Kidney epithelial cell (primary cell): ENCODE measurements at regions not wholly inside any gene's neighbourhood (a gene's known extent, or its start where the extent isn't known, plus 50 kb on each side); places are given as distances from the start of the nearest gene placed in this dataset.

ENCODE experiments used
- DNase-seq: peaks from one replicate; pipeline ENCODE4 v3.0.0-alpha.2; 2010; ENCODE audit warnings: low read depth
- H3K27me3 ChIP-seq: 2 replicates; pipeline ENCODE4 v1.6.0; 2011; ENCODE audit warnings: low read length; ENCODE audit not compliant: control insufficient read depth, insufficient read depth
- H3K36me3 ChIP-seq: 2 replicates; pipeline ENCODE4 v1.5.1; 2011; ENCODE audit warnings: low read length; ENCODE audit not compliant: control insufficient read depth, insufficient read depth
- H3K4me3 ChIP-seq: 2 replicates; pipeline ENCODE4 v1.5.1; 2011; ENCODE audit warnings: low read depth, mild to moderate bottlenecking, control low read depth, low read length
- CTCF ChIP-seq: IDR thresholded peaks from 2 replicates; pipeline ENCODE4 v1.5.1; 2011; ENCODE audit warnings: mild to moderate bottlenecking, moderate library complexity, low read length, control low read depth, inconsistent platforms; ENCODE audit not compliant: insufficient read depth, poor library complexity, severe bottlenecking

DNA sequence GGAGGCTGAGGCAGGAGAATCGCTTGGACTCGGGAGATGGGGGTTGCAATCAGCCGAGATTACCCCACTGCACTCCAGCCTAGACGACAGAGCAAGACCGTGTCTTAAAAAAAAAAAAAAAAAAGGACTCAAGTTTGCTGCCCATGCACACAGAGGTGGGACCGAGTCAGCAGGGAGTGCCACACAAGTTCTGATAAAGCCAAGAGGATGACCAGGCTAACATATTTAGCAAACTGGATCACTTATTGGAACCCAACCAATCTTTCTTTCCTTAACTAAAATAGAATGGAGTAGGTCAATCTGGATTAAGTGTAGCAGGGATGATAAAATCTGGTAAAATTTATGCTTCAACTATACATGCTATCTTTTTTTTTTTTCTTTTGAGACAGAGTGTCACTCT, 190.4 kb upstream of the FOXN3 start:
- DNase-seq, result no peak
- TF ChIP-seq CTCF, result no peak
- no peak overlapping the region for H3K4me3 ChIP-seq
- H3K27me3 ChIP-seq, result no peaks in the 10 kb centered on the region
- H3K36me3 ChIP-seq, result no peaks in the 10 kb centered on the region

DNA sequence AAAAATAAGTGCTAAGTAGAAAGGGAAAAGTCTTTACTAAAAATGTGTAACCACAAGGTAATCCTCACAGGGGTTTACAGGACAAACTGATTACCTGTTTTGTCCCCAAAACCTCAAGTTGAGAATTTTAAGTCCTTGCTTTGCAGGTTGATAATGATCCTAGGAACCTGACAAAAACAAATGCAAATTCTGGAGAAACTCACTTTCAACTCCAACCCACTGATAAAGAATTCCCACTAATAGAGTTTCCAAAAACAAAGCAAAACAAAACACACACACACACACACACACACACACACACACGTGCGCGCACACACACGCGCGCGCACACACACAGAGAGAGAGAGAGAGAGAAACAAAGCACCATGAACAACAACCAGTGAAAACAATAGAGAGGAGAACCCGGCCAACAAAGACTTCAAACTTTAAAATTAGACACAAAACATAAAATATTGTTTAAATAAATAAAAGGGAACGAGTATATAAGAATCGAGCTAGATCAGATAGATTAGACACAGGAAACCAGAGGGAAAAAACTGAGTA, 187.0 kb upstream of the FOXN3 start:
- no peak for TF ChIP-seq CTCF
- no peak for DNase-seq

DNA sequence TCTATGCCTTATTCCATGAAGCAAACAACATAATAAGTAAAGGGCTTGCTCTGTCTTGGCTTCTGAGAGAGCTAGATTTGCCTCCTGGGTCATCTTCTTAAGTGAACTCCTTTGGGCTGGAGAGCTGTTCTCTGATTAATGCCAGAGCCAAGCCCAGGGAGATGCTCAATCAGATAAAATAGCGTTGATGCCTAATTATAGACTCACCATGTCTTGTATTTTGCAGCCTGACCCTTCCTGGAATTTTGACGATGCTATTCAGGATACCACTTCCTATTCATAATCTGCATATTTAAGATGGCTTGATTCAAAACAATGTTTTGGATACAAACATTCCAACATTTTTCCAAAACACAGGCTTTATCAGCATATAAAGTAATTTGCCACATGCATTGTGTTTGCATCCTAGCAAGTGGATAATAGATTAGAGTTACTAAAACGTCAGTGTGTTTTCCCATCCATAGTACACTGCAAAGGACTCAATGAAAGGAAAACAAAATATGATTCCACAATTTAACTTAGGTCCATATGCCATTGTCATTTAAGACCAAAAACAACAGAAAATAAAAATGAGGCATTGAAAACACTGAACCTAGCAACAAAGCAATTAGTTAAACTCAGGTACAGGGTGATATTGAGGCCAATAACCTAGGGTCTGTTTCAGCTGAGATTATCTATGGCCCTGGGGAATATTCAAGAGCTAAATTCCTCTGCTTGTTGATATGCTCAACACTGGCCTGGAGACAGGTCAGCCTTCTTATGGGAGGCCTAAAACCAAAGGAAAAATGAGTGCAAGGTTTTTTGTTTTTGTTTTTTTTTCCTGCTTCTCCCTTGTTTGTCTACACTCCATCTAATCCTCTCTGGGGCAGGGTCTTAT, 184.2 kb upstream of the FOXN3 start:
- no peak for DNase-seq
- Histone ChIP-seq H3K36me3 (no peaks in the 10 kb centered on the region), H3K27me3 (no peaks in the 10 kb centered on the region), H3K4me3 (no peak overlapping the region)
- TF ChIP-seq CTCF, result no peak

More for the DNA sequence above, 187.0 kb upstream of the FOXN3 start:
- Histone ChIP-seq H3K27me3 (no peaks in the 10 kb centered on the region), H3K36me3 (no peaks in the 10 kb centered on the region), H3K4me3 (no peak overlapping the region)

- Histone ChIP-seq H3K36me3 (no peaks in the 10 kb centered on the region), H3K27me3 (no peaks in the 10 kb centered on the region), H3K4me3 (no peak overlapping the region)
- DNase-seq, result no peak
- TF ChIP-seq CTCF, result no peak
These were observed 183.0 kb upstream of the FOXN3 start for GRCh38 chr14:89600029-89600428.

DNA sequence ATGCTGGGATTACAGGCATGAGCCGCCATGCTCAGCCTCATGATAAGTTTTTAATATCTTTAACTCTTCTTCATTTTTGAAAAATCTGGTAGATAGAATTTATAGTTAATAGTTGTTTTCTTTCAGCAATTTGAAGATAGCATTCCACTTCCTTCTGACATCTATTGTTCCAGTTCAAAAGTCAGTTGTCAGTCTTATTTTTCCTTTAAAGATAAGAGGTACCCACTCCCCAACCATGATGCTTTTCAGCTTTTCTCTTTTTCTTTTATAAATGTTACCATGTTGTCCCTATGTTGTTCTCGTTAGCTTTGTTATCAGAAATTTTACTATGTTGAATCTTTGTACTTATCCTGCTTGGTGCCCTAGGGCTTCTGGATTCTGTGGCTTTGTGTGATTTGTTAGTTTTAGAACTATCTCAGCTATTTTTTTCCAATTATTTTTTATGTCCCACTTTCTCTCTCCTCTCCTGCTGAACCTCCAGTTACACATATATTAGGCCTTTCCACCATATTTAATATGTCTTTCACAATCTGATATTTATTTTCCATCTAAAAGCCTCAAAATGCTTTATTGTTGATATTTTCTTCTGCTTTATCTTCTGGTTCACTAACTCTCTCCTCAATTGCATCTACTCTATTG, 181.6 kb upstream of the FOXN3 start:
- no peak for DNase-seq
- H3K4me3 ChIP-seq, result no peak overlapping the region

More for the DNA sequence above, 181.6 kb upstream of the FOXN3 start:
- Histone ChIP-seq H3K27me3 (no peaks in the 10 kb centered on the region), H3K36me3 (no peaks in the 10 kb centered on the region)
- TF ChIP-seq CTCF, result no peak
